ENCODE measurements at regions not wholly inside any gene's neighbourhood (a gene's known extent, or its start where the extent isn't known, plus 50 kb on each side); places are given as distances from the start of the nearest gene placed in this dataset.

DNA sequence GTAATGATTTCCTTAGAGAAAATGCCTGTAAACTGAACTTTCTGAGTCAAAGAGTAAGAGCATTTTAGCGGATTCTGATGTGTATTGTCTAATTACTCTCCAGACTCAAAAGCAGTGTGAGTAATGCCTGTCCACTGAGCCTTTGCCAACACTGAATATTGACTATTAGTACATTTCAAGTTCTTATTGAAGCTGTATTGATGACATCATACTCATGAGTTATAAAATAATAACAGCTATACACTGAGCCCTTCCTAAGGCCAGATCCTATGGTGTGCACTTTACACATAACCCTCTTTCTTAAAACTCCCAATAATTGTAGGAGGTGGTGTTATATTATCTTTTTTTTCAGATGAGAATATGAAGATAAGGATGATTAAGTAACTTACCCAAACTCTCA is 152.8 kb upstream of the TRPC7 start:
- no peak for TF ChIP-seq CTCF (IDR thresholded peaks at IDR 0.05)
- no peak for TF ChIP-seq POLR2A (IDR thresholded peaks at IDR 0.05)
